ENCODE measurements at regions not wholly inside any gene's neighbourhood (a gene's known extent, or its start where the extent isn't known, plus 50 kb on each side); places are given as distances from the start of the nearest gene placed in this dataset.

GRCh38 chr13:65872448-65872847 lies 1357.7 kb downstream of the PCDH9 start:
- intact Hi-C loops (cut with micrococcal nuclease; ENCODE audit: unreplicated experiment) = no loop called here
- ChIA-PET SMC1A (ENCODE audit: uncharacterized antibody, unreplicated experiment) (no interaction called here), CTCF (no interaction called here), RAD21 (ENCODE audit: unreplicated experiment) (no interaction called here), POLR2A (no interaction called here)
- in situ Hi-C loops (cut with MboI) = no loop called here
- H3K9ac ChIP-seq (ENCODE audit: control insufficient read depth, insufficient read depth, low read length) = no peak overlapping the region
- no peak overlapping the region for H2AFZ ChIP-seq (ENCODE audit: control insufficient read depth, low read depth, low read length)
- ATAC-seq = no peak
- no peak overlapping the region for H3K4me2 ChIP-seq (ENCODE audit: control insufficient read depth, insufficient read depth)
- H3K4me1 ChIP-seq (ENCODE audit: control insufficient read depth, insufficient read depth, low read length) = no peaks in the 10 kb centered on the region
- H4K20me1 ChIP-seq (ENCODE audit: control insufficient read depth, insufficient read depth) = no peaks in the 10 kb centered on the region
- TF ChIP-seq TAF1 (IDR thresholded peaks at IDR 0.05; ENCODE audit: borderline replicate concordance, low read depth, low read length) = no peak
- no peak for TF ChIP-seq CUX1 (IDR thresholded peaks at IDR 0.05; ENCODE audit: insufficient replicate concordance, low read depth, low read length)
- TF ChIP-seq GABPA (IDR thresholded peaks at IDR 0.05; ENCODE audit: low read depth) = no peak
- TF ChIP-seq CHD1 (IDR thresholded peaks at IDR 0.05; ENCODE audit: low read depth, low read length) = no peak
- TF ChIP-seq CREM (IDR thresholded peaks at IDR 0.05; ENCODE audit: low read depth) = no peak
- TF ChIP-seq HDAC6 (IDR thresholded peaks at IDR 0.05; ENCODE audit: unreplicated experiment) = no peak
- no peak for TF ChIP-seq ZBED1 (IDR thresholded peaks at IDR 0.05; ENCODE audit: borderline replicate concordance)
- no peak for TF ChIP-seq TBL1XR1 (IDR thresholded peaks at IDR 0.05; ENCODE audit: low read depth, low read length)
- TF ChIP-seq PML (IDR thresholded peaks at IDR 0.05; ENCODE audit: low read length) = no peak
- TF ChIP-seq HSF1 (IDR thresholded peaks at IDR 0.05; ENCODE audit: low read depth, low read length) = no peak
- no peak for TF ChIP-seq BCL3 (IDR thresholded peaks at IDR 0.05; ENCODE audit: borderline replicate concordance, insufficient read depth, low read depth, low read length, poor library complexity, severe bottlenecking)
- TF ChIP-seq NFIC (IDR thresholded peaks at IDR 0.05; ENCODE audit: low read depth, low read length) = no peak
- TF ChIP-seq KDM1A (IDR thresholded peaks at IDR 0.05; ENCODE audit: borderline replicate concordance) = no peak
- TF ChIP-seq MYB (IDR thresholded peaks at IDR 0.05; ENCODE audit: borderline replicate concordance, low read depth, low read length) = no peak
- no peak for FAIRE-seq
- no peaks in the 10 kb centered on the region for H3K79me2 ChIP-seq (ENCODE audit: control insufficient read depth, insufficient read depth, low read length)
- BruUV-seq (replicated peaks) = no TSS peak
- no peak overlapping the region for H3K27ac ChIP-seq (ENCODE audit: control insufficient read depth, insufficient read depth)
- no peak for DNase-seq (ENCODE audit: low read depth, low spot score)
- no peaks in the 10 kb centered on the region for H3K36me3 ChIP-seq (ENCODE audit: control insufficient read depth in 2 of 2, insufficient read depth in 2 of 2, low read length in 1 of 2)
- no peaks in the 10 kb centered on the region for H3K27me3 ChIP-seq (replicated peaks in 1 of 2; ENCODE audit: control insufficient read depth in 2 of 2, insufficient read depth in 2 of 2, low read length in 1 of 2)
- H3K4me3 ChIP-seq = no peak overlapping the region
- no peaks in the 10 kb centered on the region for H3K9me3 ChIP-seq (replicated peaks; ENCODE audit: control insufficient read depth, insufficient read depth, low read length)
